ENCODE measurements at regions not wholly inside any gene's neighbourhood (a gene's known extent, or its start where the extent isn't known, plus 50 kb on each side); places are given as distances from the start of the nearest gene placed in this dataset.

GRCh38 chr6:14655201-14656061 is 537.9 kb downstream of the CD83 start:
- Histone ChIP-seq H3K4me3 (ENCODE audit: low read depth, low read length) (no peak overlapping the region), H3K36me3 (replicated peaks) (no peaks in the 10 kb centered on the region), H3K27me3 (replicated peaks) (no peaks in the 10 kb centered on the region), H3K27ac (no peak overlapping the region)
- DNase-seq = no peak
- in situ Hi-C loops (cut with HindIII; ENCODE audit: low pct_ligation_motif_present, low sequenced_read_pairs) = no loop called here
- no peak for TF ChIP-seq CTCF (IDR thresholded peaks at IDR 0.05; ENCODE audit: low read depth, low read length, missing control alignments)

GRCh38 chr6:14656078-14656521 is 538.5 kb downstream of the CD83 start:
- Histone ChIP-seq H3K36me3 (replicated peaks) (no peaks in the 10 kb centered on the region), H3K4me3 (ENCODE audit: low read depth, low read length) (no peak overlapping the region), H3K27ac (no peak overlapping the region), H3K27me3 (replicated peaks) (no peaks in the 10 kb centered on the region)
- TF ChIP-seq CTCF (IDR thresholded peaks at IDR 0.05; ENCODE audit: low read depth, low read length, missing control alignments) = no peak
- DNase-seq = no peak
- in situ Hi-C loops (cut with HindIII; ENCODE audit: low pct_ligation_motif_present, low sequenced_read_pairs) = no loop called here

- Histone ChIP-seq H3K27ac (no peak overlapping the region), H3K36me3 (replicated peaks) (no peaks in the 10 kb centered on the region), H3K27me3 (replicated peaks) (no peaks in the 10 kb centered on the region), H3K4me3 (ENCODE audit: low read depth, low read length) (no peak overlapping the region)
- in situ Hi-C loops (cut with HindIII; ENCODE audit: low pct_ligation_motif_present, low sequenced_read_pairs) = no loop called here
- TF ChIP-seq CTCF (IDR thresholded peaks at IDR 0.05; ENCODE audit: low read depth, low read length, missing control alignments) = no peak
- DNase-seq = no peak
These were observed 539.1 kb downstream of the CD83 start for GRCh38 chr6:14656649-14657048.

DNA sequence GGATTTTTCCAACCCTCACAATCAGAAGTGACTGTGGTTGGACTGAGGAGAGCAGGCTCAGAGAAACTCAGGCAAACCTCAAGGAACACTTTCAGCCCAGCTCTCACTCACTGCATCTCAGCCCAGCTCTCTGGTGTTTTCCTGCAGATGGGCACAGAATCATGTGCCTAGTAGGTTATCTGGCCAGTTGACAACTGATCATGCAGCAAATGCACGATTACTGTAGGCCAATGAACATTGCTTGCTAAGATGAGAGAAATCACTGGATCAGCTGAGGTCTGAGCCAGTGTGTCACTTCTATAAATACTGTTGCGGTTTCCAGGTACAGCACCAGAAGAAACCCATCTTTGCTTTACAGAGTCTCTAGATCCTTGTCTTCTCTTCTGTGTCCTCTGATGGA is 540.5 kb downstream of the CD83 start:
- Histone ChIP-seq H3K4me3 (ENCODE audit: low read depth, low read length) (no peak overlapping the region), H3K27ac (no peak overlapping the region), H3K27me3 (replicated peaks) (no peaks in the 10 kb centered on the region), H3K36me3 (replicated peaks) (no peaks in the 10 kb centered on the region)
- TF ChIP-seq CTCF (IDR thresholded peaks at IDR 0.05; ENCODE audit: low read depth, low read length, missing control alignments) = no peak
- in situ Hi-C loops (cut with HindIII; ENCODE audit: low pct_ligation_motif_present, low sequenced_read_pairs) = no loop called here
- no peak for DNase-seq

DNA sequence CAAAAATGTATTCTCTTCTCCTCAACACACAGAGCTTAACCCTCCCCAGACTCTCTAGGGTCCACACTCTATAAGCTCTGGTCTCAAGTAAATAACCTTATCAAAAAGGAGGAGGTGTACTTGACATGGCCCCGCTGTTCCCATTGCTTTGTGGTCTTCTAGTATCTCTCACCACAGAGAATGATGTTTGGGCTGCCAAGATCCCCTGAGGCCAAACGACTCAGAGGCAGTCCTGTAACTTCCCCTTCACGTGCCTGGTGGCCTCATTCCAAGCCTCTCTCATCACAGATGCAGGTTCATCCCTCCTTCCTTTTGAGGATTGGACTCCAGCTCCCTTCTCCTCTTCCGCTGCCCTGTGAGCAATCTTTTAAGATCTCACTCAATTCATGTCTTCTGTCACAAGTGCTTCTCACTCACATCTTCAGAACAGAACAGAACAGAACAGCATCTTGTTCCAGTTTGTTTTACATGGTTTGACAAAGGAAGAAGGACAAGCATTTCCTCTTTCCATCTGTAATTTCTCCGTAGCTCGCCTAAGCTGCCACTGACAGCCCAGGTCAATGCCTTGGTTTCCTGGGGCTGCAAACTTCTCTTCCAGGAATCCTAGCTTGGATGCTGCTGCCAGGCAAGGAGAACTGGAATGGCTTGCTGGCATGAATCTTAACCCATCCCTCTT is 541.5 kb downstream of the CD83 start:
- no peak for TF ChIP-seq CTCF (IDR thresholded peaks at IDR 0.05; ENCODE audit: low read depth, low read length, missing control alignments)
- no peak overlapping the region for H3K27ac ChIP-seq
- H3K36me3 ChIP-seq (replicated peaks) = no peaks in the 10 kb centered on the region
- H3K27me3 ChIP-seq (replicated peaks) = no peaks in the 10 kb centered on the region
- no peak overlapping the region for H3K4me3 ChIP-seq (ENCODE audit: low read depth, low read length)
- no peak for DNase-seq
- in situ Hi-C loops (cut with HindIII; ENCODE audit: low pct_ligation_motif_present, low sequenced_read_pairs) = no loop called here
